Activated CD8-positive, alpha-beta memory T cell treated with anti-CD3 and anti-CD28 coated beads, Interleukin-2, amount 50 U/mL, for 48 hours (primary cell): ENCODE measurements at regions not wholly inside any gene's neighbourhood (a gene's known extent, or its start where the extent isn't known, plus 50 kb on each side); places are given as distances from the start of the nearest gene placed in this dataset.

Source experiments
- DNase-seq: peaks from one replicate; pipeline ENCODE4 v3.0.0-alpha.2; 2020

DNA sequence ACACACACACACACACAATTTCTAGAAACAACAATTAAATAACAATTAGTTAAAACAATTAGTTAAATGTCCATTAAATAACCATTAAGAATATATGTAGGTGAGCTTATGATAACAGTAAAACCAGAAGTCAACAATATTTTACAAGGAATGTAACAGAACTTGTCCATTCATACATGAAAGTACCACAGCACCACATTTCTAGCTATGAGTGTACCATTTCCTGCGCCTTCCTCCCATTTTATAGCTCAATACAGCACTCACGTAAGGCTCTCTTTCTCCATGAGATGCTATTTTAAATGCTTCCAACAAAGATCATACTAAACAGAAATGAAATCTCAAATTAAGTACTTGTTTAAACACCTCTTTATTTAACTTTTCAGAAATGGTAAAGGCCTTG, 367.3 kb upstream of the ZWINT start:
- DNase-seq: no peak

GRCh38 chr10:56722912-56723311, 361.9 kb upstream of the ZWINT start:
- DNase-seq: no peak

DNA sequence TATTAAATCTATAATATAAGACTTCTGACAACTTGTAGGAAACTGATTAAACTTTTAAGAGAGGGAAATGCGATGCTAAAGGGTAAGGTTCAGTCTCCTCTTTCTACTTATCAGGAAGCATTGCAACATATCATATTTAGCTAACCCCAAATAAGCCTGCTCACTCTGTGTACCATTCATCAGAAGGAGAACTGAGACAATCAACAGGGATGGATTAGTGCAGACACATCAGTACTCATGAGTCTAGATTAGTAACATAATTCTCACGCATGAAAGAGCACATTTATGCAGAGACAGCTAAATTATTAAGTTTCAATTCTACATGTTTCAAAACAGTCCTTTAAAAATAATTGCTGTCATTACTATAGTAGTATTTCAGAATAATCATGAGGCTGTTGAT, 354.2 kb upstream of the ZWINT start:
- DNase-seq: no peak

- DNase-seq: no peak
These were observed 337.4 kb upstream of the ZWINT start for GRCh38 chr10:56698506-56698905.

DNA sequence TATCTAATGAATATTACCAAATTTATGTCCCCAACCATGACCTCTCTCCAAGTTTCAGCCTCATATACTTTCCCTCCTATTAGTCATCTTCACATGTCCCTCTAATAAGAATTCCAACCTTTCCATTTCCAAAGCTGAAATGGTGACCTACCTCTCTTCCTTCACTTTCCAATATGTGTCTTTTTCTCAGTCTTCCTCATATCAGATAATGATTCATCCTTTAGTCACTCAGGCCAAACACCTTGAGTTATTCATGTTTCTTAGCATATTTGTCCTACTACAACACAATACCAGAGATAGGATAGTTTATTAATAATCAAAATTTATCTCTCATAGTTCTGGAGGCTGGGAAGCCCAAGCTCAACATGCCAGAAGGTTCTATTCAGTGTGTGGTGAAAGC, 318.5 kb upstream of the ZWINT start:
- DNase-seq: no peak

DNA sequence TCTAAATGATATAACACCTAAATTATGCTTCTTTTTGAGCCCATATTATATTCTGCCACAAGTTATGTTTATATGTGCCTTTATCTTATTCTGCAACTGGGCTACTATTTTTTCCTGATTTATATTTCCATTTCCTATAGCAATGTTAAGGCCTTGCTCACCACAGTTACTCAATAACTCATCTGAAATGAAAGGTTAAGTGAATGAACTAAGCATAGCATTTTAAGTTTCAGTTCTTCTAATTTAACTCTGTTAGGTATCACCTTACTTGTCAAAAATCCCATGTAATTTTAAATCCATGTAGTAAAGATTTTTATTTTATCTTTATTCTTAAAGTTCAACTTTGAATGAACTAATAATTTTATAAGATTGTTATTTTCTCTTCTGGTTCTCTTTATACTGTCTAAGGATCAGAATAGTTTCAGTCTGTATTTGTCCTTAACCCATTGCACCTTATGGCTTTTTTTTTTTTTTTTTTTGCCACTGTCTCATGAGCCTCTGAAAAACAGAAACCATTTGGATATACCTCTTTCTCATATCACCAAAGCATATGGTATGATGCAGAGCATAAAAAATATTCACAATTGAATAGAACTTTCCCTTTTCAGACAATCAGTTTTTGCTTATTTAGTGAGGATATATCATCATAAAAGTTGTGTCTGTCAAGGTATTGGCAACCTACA, 301.8 kb upstream of the ZWINT start:
- DNase-seq: no peak

DNA sequence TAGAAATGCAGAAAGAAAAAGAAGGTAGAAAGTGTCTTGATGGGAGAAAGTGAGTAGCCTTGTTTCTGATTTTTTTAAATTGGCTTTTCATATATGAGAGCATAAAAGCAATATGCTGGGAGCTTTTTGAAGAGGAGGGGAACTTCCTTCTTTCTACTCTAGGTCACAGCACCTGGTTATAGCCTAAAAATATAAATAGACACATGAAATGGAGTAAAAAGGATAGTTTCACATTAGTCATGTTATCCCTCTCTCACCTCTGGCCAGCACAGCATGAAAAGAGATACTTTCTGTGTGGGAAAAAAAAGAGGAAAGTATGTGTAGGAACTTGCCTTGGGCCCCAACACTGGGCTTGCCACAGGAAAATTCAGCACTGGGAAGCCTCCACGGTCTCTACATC, 292.2 kb upstream of the ZWINT start:
- DNase-seq: no peak

DNA sequence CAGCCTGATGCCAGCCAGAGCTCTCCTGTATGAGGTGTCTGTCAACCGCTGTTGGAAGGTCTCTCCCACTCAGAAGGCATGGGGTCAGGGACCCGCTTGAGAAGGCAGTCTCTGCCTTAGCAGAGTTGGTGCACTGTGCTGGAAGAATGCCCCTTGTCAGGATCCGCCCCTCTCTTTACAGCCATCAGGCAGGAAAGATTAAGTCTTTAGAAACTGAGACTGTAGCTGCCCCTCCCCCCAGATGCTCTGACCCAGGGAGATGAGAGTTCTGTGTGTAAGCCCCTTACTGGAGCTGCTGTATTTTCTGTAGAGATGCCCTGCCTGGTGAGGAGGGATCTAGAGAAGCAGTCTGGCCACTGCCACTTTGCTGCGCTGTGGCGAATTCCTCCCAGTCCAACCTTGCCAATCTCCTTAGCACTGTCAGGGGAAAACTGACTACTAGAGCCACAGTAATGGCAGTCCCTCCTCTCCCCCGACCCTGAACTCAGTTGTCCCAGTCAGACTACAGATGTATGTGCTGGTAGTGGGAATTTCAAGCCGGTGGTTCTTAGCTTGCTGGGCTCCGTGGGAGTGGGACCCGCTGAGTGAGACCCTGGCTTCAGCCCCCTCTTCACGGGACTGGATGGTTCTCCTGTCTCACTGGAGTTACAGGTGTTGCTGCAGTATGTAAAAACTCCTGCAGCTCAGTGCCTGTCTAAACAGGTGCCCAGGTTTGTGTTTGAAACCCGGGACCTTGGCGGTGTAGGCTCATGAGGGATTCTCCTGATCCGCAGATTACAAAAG, 285.5 kb upstream of the ZWINT start:
- no peak for DNase-seq

DNA sequence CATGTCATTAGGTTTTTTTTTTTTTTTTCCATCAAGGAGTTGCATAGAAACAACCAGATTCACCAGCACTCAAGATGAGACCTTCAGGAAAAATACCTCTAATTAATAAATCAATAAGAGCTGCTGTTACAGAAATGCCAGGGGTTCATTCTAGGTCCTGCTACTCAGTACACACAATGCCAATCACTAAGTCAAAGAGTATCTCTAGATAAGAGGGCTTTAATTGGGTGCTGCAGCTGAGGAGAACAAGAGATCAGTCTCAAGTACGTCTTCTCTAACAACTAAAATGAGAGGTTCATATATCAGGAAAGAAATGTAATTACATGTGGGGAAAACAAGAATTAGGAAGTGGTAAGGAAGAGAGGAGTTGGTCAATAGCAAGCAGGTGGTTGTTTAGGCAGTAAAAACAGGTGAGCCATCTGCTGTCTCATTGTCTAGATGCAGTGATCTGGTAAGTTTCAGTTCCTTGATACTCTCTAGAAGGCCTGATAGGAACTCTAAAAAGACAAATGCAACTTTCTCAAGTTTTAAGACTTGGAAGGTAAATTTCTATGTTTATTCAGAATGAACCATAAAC, 272.9 kb upstream of the ZWINT start:
- DNase-seq: no peak

- no peak for DNase-seq
These were observed 271.5 kb upstream of the ZWINT start for GRCh38 chr10:56632537-56632936.

DNA sequence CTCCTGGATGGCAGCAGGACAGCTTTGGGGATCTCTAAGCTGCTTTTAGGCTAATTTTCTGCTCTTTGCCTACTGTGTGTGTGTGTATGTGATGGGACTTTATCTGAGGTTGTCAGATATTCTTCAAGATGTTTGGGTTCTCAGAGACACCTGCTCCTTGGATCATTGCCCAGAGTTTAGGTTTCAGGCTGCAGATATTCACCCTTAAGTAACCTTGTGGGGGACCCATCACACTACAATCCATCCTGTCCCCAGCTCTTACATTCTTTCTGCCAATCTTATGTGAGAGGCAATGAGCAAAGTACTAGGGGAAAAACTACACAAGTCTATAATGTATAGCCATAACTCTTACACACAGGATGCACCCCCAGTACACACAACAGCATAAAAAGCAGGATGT, 263.0 kb upstream of the ZWINT start:
- DNase-seq: no peak

DNA sequence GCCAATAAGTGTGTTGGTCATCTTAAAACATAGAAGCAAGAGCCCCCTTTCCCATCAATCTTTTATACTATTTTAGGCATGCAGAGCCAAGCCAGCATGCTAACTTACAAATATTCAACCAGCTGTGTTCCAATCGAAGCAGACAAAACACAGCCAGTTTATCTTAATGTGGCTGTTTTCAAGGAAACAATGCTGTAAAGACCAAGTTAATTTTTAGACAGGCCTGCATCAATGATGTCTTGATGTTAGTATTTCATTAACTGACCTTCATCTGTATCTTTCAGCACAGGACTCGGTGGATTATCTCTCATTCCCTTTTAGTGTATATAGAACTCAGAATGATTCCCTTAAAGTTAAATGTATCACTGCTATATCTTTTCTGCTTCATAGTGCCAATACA, 262.0 kb upstream of the ZWINT start:
- no peak for DNase-seq

- DNase-seq: no peak
These were observed 261.4 kb upstream of the ZWINT start for GRCh38 chr10:56622335-56622973.

GRCh38 chr10:56606202-56606601, 245.1 kb upstream of the ZWINT start:
- DNase-seq: no peak

- no peak for DNase-seq
These were observed 244.0 kb upstream of the ZWINT start for GRCh38 chr10:56605051-56605450.

GRCh38 chr10:56604624-56605023, 243.6 kb upstream of the ZWINT start:
- DNase-seq: no peak

DNA sequence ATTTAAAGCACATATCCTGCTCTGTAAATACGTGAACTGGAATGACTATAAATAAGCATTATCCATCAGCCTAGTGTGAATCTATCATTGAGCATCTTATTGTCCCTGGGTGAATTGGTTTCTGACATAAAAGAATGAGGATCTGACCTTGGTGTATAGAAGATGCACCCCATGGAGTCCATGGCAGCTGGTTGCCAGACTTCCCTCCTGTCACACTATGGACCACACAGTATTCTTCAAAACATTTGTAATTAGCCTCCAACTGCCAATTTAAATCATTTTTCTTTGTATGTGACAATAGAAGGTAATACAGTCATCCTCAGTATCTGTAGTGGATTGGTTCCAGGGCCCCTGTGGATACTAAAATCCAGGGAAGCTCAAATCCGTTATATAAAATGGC, 238.1 kb upstream of the ZWINT start:
- DNase-seq: no peak

DNA sequence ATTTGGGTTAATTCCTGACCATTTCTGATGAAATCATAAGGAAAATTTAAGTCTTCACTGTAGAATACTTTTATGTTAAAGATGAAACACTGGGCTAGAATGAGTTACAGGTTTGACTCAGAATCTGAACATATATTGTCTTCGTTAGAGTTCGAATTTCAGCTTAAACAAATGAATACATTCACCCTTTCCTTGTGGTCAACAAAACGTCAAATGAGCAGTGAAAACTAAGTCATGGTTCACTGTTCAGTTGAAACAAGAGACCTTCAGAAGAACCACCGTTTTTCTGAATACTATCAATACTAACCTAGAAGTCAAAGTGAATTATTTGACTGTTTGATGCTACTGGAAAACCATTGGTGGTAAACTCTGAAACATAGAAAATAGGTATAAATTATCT, 235.2 kb upstream of the ZWINT start:
- no peak for DNase-seq

DNA sequence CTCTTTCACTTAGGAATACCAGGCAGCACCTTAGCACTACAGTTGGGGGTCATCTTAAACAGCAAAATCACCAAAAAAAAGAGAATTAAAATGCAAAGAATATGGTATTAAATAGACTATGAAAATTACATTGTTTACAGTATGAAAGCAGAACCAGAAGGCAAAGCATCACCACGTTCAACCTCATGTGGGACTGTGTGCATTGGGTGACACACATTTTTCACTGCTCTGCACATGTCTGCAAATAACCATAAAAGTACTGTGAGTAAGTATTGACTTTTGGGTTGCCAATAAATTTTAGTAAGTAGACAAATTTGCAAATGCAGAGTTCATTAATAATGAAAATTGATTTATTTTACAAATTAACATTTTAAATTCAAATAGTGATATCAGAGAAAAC, 232.1 kb upstream of the ZWINT start:
- DNase-seq: no peak

DNA sequence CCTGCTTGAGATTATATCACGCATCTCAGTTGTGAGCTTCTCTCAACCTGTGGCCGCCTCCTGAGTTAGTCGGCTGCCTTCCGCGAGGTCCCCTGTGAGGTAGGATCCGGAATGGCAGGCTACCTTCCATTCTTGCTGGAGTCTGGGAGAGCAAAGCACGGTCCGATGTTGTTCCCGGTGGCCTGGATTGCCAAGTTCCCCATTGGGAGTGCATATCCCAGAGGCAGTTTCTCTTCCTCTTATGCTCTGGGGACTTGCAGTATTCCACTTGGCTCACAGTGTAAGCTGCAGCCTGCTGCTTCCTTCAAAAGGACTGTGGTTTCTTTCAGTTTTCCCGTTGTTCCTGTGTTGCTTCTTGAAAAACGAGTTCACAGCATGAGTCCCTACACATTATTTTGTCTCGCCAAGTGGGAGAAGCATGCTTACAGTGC, 225.4 kb upstream of the ZWINT start:
- no peak for DNase-seq

- no peak for DNase-seq
These were observed 224.6 kb upstream of the ZWINT start for GRCh38 chr10:56585447-56586171.

GRCh38 chr10:56583316-56583715, 222.3 kb upstream of the ZWINT start:
- DNase-seq: no peak

DNA sequence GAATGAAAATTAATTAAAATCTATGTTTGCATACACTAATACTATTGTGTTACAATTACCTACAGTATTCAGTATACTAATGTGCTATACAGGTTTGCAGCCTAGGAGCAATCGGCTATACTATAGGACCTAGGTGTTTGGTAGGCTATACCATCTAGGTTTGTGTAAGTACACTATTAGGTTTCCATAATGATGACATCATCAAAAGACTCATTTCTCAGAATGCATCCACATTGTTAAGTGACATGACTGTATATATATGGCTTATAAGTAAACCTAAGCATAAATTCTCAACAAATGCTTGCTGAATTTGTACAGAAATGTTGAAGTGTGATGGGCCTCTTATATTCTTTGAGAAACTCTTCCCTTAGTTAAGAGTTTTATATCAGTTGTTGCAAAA, 206.5 kb upstream of the ZWINT start:
- DNase-seq: no peak
